ENCODE measurements at regions not wholly inside any gene's neighbourhood (a gene's known extent, or its start where the extent isn't known, plus 50 kb on each side); places are given as distances from the start of the nearest gene placed in this dataset.
"Not testable (repeated sequence)": the region's sequence is repeated elsewhere in the genome, so short reads cannot be mapped to it uniquely, and the experiment has no call there.

DNA sequence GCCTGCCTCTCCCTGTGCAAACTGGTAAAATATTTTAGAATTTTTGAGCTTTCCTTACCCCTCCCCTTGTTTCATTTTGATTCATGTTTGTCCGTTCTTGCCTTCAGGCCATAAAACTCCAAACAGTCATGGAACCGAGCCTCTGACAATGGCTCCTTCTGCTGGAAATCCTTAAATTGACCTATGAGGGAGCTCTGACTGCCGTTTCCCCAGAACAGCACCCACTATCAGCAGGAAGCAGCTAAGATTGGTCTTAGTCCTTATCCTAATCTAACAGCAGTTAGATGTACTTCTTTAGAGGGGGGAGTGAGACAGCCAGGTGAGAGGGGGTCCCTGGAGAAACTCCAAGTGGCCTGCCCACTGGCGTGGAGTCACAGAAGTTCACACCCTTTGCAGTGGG, 106.7 kb downstream of the FAM174A start:
- no peaks in the 10 kb centered on the region for H3K9me3 ChIP-seq (ENCODE audit: control insufficient read depth, low read length, poor library complexity, severe bottlenecking)
- no peak overlapping the region for H3K4me3 Mint-ChIP-seq
- H3K27ac Mint-ChIP-seq = no peak overlapping the region
- no peaks in the 10 kb centered on the region for H3K4me1 Mint-ChIP-seq
- ATAC-seq (no peak), DNase-seq (no peak)
- no peaks in the 10 kb centered on the region for H3K36me3 Mint-ChIP-seq (ENCODE audit: low read depth)
- peaks cover 8% of the 10 kb centered on the region for H3K27me3 Mint-ChIP-seq

GRCh38 chr5:100643473-100643872, 108.3 kb downstream of the FAM174A start:
- ATAC-seq (no peak), DNase-seq (no peak)
- peaks cover 8% of the 10 kb centered on the region for H3K27me3 Mint-ChIP-seq
- H3K27ac Mint-ChIP-seq = no peak overlapping the region
- no peaks in the 10 kb centered on the region for H3K9me3 ChIP-seq (ENCODE audit: control insufficient read depth, low read length, poor library complexity, severe bottlenecking)
- no peaks in the 10 kb centered on the region for H3K36me3 Mint-ChIP-seq (ENCODE audit: low read depth)
- peaks cover 6% of the 10 kb centered on the region for H3K4me1 Mint-ChIP-seq
- H3K4me3 Mint-ChIP-seq = no peak overlapping the region

DNA sequence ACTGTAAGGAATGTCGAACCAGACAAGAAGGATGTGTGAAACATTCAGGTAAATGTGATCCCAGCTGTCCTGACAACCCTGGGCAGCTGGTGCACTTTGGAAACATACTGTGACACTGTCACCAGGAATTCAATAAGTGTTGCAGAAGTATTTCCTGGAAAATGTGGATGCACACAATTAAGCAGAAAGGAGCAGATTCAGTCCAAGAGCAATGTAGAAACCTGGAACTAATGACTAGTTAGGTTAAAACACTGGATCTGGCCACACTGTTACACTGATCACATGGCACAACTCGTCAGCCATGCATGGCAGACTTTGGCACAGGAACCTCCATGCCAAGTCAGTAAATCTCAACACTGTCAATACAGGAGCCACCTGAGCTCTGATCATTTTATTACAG, 109.0 kb downstream of the FAM174A start:
- no peak overlapping the region for H3K4me3 Mint-ChIP-seq
- ATAC-seq = no peak

DNA sequence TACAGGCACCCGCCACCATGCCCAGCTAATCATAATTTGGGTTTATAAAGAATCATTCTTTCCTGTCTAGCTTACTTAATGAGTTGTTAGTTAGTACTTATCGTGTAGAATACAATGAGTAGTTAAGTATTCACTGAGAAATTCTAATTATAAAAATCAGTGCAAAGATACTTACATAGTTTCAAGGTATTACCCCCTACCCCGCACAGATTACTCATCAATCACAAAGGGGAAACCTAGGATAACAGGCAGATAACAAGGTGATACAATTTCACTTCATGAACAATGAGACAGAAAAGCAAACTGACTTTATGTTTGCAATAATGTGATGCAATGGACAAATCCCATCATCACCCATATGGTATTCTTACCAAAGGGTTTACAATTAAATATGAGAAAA, 109.6 kb downstream of the FAM174A start:
- ATAC-seq (no peak), DNase-seq (no peak)
- peaks cover 6% of the 10 kb centered on the region for H3K4me1 Mint-ChIP-seq
- H3K27ac Mint-ChIP-seq = no peak overlapping the region
- H3K36me3 Mint-ChIP-seq (ENCODE audit: low read depth) = no peaks in the 10 kb centered on the region
- no peak overlapping the region for H3K4me3 Mint-ChIP-seq
- H3K27me3 Mint-ChIP-seq = peaks cover 8% of the 10 kb centered on the region
- no peaks in the 10 kb centered on the region for H3K9me3 ChIP-seq (ENCODE audit: control insufficient read depth, low read length, poor library complexity, severe bottlenecking)

More for the DNA sequence above, 109.0 kb downstream of the FAM174A start:
- H3K36me3 Mint-ChIP-seq (ENCODE audit: low read depth) = no peaks in the 10 kb centered on the region
- no peaks in the 10 kb centered on the region for H3K9me3 ChIP-seq (ENCODE audit: control insufficient read depth, low read length, poor library complexity, severe bottlenecking)
- DNase-seq = no peak
- peaks cover 6% of the 10 kb centered on the region for H3K4me1 Mint-ChIP-seq
- peaks cover 8% of the 10 kb centered on the region for H3K27me3 Mint-ChIP-seq
- no peak overlapping the region for H3K27ac Mint-ChIP-seq

GRCh38 chr5:100646011-100646410, 110.8 kb downstream of the FAM174A start:
- H3K4me1 Mint-ChIP-seq = peaks cover 6% of the 10 kb centered on the region
- H3K27ac Mint-ChIP-seq = no peak overlapping the region
- H3K36me3 Mint-ChIP-seq (ENCODE audit: low read depth) = no peaks in the 10 kb centered on the region
- H3K9me3 ChIP-seq (ENCODE audit: control insufficient read depth, low read length, poor library complexity, severe bottlenecking) = no peaks in the 10 kb centered on the region
- no peak for DNase-seq
- H3K4me3 Mint-ChIP-seq = no peak overlapping the region
- H3K27me3 Mint-ChIP-seq = peaks cover 8% of the 10 kb centered on the region
- ATAC-seq = no peak

- no peak for ATAC-seq
- Mint-ChIP-seq H3K27ac (no peak overlapping the region), H3K36me3 (ENCODE audit: low read depth) (no peaks in the 10 kb centered on the region), H3K4me3 (no peak overlapping the region), H3K4me1 (peaks cover 6% of the 10 kb centered on the region), H3K27me3 (peaks cover 4% of the 10 kb centered on the region)
- DNase-seq = no peak
- H3K9me3 ChIP-seq (ENCODE audit: control insufficient read depth, low read length, poor library complexity, severe bottlenecking) = no peaks in the 10 kb centered on the region
Observed at GRCh38 chr5:100646691-100647090, 111.5 kb downstream of the FAM174A start.

DNA sequence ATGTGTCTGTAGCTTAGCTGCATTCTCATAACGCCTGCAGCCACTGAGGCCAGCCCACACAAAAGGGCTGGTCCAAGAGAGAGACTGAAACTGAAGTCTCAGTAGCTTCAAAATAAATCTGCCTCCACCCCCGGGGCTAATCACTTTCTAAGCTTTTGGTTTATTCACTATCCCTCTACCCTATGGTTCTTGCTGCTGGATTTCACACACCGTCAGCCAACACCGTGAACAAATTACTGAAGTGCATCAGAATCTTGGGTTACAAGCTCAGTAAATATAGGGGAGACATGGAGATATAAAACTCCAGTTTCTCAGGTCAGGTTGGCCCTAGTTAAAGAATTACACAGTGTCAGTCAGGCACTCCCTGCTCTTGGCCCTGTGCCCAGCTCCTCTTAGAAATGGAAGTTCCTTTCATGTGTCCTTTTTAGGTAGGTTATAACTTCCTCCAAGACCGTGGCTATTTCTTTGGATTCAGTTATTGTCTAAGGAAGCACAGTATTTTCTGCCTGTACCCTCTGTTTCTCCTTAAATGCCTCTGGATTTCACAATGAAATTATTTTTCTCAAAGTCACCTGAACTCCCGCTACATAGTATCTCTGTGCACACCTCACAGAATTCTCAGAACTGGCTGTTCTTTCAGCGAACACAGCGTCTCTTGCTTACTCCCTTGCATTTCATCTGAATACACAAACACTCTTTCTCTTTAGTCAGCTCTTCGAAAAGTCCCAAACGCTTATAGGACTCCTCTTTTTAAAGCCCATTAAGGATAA, 112.5 kb downstream of the FAM174A start:
- Mint-ChIP-seq H3K36me3 (ENCODE audit: low read depth) (no peaks in the 10 kb centered on the region), H3K4me1 (peaks cover 6% of the 10 kb centered on the region), H3K27ac (peak overlapping the region; percentile 80), H3K4me3 (peak overlapping the region; percentile 76), H3K27me3 (no peaks in the 10 kb centered on the region)
- DNase-seq (peak in 1 of 3 donors; percentile 7), ATAC-seq (peak; percentile 49)
- H3K9me3 ChIP-seq (ENCODE audit: control insufficient read depth, low read length, poor library complexity, severe bottlenecking) = no peaks in the 10 kb centered on the region

GRCh38 chr5:100654895-100655294, 119.7 kb downstream of the FAM174A start:
- Mint-ChIP-seq H3K4me1 (peaks cover 5% of the 10 kb centered on the region), H3K4me3 (no peak overlapping the region), H3K27ac (peak overlapping the region; percentile 14), H3K36me3 (ENCODE audit: low read depth) (no peaks in the 10 kb centered on the region), H3K27me3 (no peaks in the 10 kb centered on the region)
- no peak for ATAC-seq
- DNase-seq = no peak
- H3K9me3 ChIP-seq (ENCODE audit: control insufficient read depth, low read length, poor library complexity, severe bottlenecking) = no peaks in the 10 kb centered on the region

DNA sequence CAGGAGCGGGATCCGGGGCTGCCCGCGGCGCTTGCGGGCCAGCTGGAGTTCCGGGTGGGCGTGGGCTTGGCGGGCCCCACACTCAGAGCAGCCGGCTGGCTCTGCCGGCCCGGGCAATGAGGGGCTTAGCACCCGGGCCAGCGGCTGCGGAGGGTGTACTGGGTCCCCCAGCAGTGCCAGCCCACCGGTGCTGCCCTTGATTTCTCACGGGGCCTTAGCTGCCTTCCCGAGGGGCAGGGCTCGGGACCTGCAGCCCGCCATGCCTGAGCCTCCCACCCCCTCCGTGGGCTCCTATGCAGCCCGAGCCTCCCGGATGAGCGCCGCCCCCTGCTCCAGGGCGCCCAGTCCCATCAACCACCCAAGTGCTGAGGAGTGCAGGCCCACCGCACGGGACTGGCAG, 121.6 kb downstream of the FAM174A start:
- not testable (repeated sequence) for H3K27me3 Mint-ChIP-seq; H3K4me3 Mint-ChIP-seq; H3K4me1 Mint-ChIP-seq; ATAC-seq; H3K27ac Mint-ChIP-seq; H3K9me3 ChIP-seq (ENCODE audit: control insufficient read depth, low read length, poor library complexity, severe bottlenecking); H3K36me3 Mint-ChIP-seq (ENCODE audit: low read depth); DNase-seq

- Mint-ChIP-seq H3K36me3 (ENCODE audit: low read depth) (no peaks in the 10 kb centered on the region), H3K4me1 (peaks cover 8% of the 10 kb centered on the region), H3K27ac (peak overlapping the region; percentile 34), H3K4me3 (no peak overlapping the region), H3K27me3 (no peaks in the 10 kb centered on the region)
- ATAC-seq (no peak), DNase-seq (no peak)
- H3K9me3 ChIP-seq (ENCODE audit: control insufficient read depth, low read length, poor library complexity, severe bottlenecking) = no peaks in the 10 kb centered on the region
Observed at GRCh38 chr5:100659080-100659795, 124.1 kb downstream of the FAM174A start.

DNA sequence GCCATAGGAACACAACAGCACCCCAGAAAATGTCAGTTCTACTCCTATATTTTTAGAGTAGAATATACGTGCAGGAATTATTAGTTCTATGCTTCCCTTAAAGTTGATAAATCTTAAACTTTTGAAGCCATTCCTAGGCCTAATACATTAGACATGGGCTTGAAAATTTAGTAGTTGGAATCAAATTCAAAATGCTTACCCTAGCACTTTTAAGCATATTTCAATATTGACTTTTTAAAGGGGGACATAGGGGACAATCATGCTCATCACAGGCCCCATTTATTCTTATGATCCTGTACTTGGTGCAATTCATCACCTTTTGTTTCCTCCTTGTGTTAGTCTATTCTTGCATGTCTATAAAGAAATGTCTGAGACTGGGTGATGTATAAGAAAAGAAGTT, 129.0 kb downstream of the FAM174A start:
- Mint-ChIP-seq H3K27ac (no peak overlapping the region), H3K36me3 (ENCODE audit: low read depth) (no peaks in the 10 kb centered on the region), H3K4me1 (peaks cover 18% of the 10 kb centered on the region), H3K4me3 (no peak overlapping the region), H3K27me3 (no peaks in the 10 kb centered on the region)
- ATAC-seq (no peak), DNase-seq (no peak)
- no peaks in the 10 kb centered on the region for H3K9me3 ChIP-seq (ENCODE audit: control insufficient read depth, low read length, poor library complexity, severe bottlenecking)

DNA sequence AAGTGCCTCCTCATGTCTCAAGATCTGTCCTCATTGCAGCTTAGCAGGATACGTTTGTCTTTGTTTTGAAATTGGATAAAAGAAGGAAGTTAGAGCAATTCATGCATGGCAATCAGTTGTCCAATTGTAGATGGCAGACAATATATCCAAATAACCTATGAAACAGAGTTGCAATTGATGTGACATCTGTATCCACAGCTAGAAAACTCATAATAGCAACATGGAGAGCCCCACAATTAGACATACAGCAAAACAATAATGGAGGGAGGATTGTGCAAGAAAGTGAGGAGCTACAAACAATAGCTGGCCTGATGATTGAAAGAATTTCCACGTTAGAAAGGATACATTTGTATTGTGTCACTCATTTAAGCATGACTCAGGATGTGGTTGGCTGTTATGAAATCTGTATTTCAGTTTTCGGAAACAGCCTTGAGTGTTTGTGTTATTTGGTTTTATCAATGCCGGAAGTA, 132.0 kb downstream of the FAM174A start:
- Mint-ChIP-seq H3K4me1 (peaks cover 13% of the 10 kb centered on the region), H3K4me3 (peak overlapping the region; percentile 42), H3K27ac (peak overlapping the region; percentile 82), H3K36me3 (ENCODE audit: low read depth) (no peaks in the 10 kb centered on the region), H3K27me3 (no peaks in the 10 kb centered on the region)
- ATAC-seq = peak; percentile 81
- H3K9me3 ChIP-seq (ENCODE audit: control insufficient read depth, low read length, poor library complexity, severe bottlenecking) = no peaks in the 10 kb centered on the region
- DNase-seq = no peak

DNA sequence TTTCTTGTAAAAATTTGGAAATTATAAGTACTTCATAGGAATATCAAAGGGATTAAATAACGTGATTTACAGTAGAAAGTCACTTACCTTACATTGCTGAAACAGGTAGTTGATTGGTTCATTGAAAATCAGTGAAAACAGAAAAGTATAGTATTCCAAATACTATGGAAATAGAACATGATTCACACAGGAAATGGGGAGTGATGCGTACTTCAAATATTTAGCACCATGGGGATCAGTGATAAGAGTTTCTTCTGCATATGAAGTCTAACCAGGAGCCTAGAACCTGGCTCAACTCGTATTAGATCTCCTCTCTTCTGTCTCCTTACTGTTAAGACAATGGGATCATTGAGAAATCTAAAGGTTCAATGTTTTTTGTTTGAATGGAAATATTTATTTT, 133.3 kb downstream of the FAM174A start:
- Mint-ChIP-seq H3K4me3 (no peak overlapping the region), H3K36me3 (ENCODE audit: low read depth) (no peaks in the 10 kb centered on the region), H3K27ac (no peak overlapping the region), H3K4me1 (peaks cover 13% of the 10 kb centered on the region), H3K27me3 (no peaks in the 10 kb centered on the region)
- DNase-seq = no peak
- H3K9me3 ChIP-seq (ENCODE audit: control insufficient read depth, low read length, poor library complexity, severe bottlenecking) = no peaks in the 10 kb centered on the region
- ATAC-seq = no peak

All from T-helper 17 cell (primary cell).